ACHN (cell line): ENCODE measurements at regions not wholly inside any gene's neighbourhood (a gene's known extent, or its start where the extent isn't known, plus 50 kb on each side); places are given as distances from the start of the nearest gene placed in this dataset.

Source experiments
- DNase-seq: peaks from one replicate; pipeline ENCODE4 v3.0.0-alpha.2; 2015
- in situ Hi-C: cut with HindIII; loops from 2 replicates; pipeline ENCODE4 v1.10.0; 2017; ENCODE audit warnings: low sequenced_read_pairs, low pct_ligation_motif_present, low pct_unique_long_range_greater_than_20kb

GRCh38 chr18:73933685-73934084, 213.9 kb downstream of the FBXO15 start:
- no peak for DNase-seq
- in situ Hi-C loops = no loop called here

DNA sequence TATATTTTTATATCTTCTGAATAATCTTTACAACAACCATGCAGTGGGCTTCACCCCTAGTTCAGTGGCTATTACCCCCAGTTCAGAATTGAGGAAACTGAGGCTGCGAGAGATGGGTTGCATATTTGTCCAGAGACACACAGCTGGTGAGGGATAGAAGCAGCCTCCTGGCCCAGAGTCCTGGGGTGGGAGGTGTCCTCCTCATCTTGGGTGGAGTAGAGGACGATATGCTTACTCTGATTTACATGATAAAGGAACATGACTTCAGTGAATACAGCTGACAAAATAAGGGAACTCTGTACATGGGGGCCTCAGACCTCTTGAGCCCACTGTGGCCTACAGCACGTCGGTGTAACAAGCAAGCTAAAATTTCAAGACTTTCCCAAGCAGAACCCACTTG, 214.7 kb downstream of the FBXO15 start:
- in situ Hi-C loops = no loop called here
- DNase-seq = no peak

DNA sequence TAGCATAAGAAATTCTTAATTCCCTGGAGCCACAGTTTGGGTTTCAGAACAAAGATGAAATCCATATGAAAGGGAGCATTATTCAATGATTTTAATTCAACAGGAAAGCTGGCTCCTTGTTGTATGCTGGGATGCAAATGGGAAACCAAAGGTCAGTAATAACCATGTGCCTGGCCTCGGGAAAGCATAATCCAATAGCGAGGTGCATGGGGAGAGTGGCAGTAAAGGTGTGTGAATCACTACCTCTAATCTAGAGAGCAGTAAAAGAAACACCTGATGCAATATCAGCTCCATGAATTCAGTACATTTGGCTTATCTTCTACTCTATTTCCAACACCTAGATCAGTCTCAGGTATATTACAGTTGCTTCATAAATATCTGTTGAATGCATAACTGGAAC, 220.1 kb downstream of the FBXO15 start:
- in situ Hi-C loops = no loop called here
- no peak for DNase-seq

- no peak for DNase-seq
- in situ Hi-C loops = no loop called here
Observed at GRCh38 chr18:73924836-73925235, 222.8 kb downstream of the FBXO15 start.

- in situ Hi-C loops = no loop called here
- no peak for DNase-seq
Observed at GRCh38 chr18:73924307-73924706, 223.3 kb downstream of the FBXO15 start.

DNA sequence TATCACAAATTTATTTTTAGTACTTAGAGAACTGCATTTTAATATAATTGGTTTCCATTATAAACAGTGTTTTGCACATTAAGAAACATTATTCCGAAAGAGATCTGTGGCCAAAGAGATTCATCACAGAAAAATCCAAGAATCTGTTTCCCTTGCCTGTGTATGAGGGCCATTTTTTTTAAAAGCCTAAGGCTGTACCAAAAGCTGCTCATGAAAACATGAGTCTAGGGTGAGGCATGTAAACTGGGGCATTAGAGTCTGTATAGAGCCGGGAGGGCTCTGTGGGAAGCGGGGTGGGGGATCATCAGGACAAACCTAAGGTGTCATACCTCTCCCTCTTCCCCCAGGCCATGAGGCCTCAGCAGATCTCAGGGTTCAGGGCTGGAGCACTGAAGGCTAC, 223.8 kb downstream of the FBXO15 start:
- no peak for DNase-seq

GRCh38 chr18:73920033-73920432, 227.6 kb downstream of the FBXO15 start:
- in situ Hi-C loops = no loop called here
- no peak for DNase-seq

More for the DNA sequence above, 223.8 kb downstream of the FBXO15 start:
- in situ Hi-C loops = no loop called here

GRCh38 chr18:73918816-73919215, 228.8 kb downstream of the FBXO15 start:
- in situ Hi-C loops = no loop called here
- no peak for DNase-seq

DNA sequence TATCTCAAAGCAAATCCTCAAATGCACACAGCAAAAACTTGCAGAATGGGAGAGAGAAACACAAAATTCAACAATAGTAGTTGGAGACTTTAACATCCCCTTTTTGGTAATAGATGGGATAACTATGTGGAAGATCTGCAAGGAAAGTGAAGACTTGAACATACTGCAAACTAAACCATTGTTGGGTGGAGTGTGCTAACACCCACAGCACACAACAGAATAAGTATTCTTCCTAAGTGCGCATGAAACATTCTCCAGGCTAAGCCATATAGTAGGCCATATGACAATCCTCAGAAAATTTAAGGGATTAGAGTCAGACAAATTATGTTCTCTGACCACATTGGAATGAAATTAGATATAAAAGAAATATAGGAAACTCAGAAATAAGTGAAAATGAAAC, 230.6 kb downstream of the FBXO15 start:
- DNase-seq = no peak
- in situ Hi-C loops = no loop called here

DNA sequence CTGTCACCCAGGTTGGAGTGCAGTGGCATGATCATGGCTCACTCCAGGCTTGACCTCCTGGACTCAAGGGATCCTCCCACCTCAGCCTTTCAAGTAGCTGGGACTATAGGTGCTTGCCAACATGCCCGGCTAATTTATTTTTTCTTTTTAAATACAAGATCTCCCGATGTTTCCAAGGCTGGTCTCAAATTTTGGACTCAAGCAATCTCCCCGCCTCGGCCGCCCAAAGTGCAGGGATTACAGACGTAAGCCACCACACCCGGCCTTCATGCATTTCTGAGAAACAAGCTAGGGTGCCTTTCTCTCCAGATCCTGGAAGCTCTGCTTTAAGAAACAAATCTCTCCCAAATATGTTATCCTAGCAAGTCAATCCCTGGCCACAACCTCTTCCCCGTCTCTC, 234.1 kb downstream of the FBXO15 start:
- no peak for DNase-seq
- in situ Hi-C loops = no loop called here

- DNase-seq = peak; percentile 22
- in situ Hi-C loops = no loop called here
Observed at GRCh38 chr18:73908323-73908722, 239.3 kb downstream of the FBXO15 start.

- in situ Hi-C loops = no loop called here
- no peak for DNase-seq
Observed at GRCh38 chr18:73901566-73901965, 246.1 kb downstream of the FBXO15 start.

DNA sequence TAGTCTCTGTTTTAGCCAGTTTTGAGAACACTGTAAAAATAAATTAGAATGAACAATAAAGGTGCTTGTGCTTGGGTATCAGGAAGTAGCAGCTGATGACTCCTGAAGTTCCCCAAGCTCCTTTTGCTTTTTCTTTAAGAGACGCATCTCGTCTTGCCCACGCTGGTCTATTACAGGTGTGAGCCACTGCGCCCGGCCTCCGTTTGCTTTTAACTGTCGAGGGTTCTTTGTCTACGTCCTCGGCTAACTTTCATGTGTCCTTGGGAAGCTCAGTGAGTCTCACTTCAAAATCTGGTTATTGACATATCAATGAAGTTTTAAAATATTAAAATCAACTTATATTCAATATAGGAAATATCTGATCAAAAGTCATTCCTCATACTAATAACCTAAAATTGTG, 246.5 kb downstream of the FBXO15 start:
- no peak for DNase-seq
- in situ Hi-C loops = no loop called here

- in situ Hi-C loops = no loop called here
- DNase-seq = no peak
Observed at GRCh38 chr18:73900106-73900835, 247.4 kb downstream of the FBXO15 start.

- in situ Hi-C loops = no loop called here
- DNase-seq = no peak
Observed at GRCh38 chr18:73897517-73897916, 250.1 kb downstream of the FBXO15 start.

- in situ Hi-C loops = no loop called here
- no peak for DNase-seq
Observed at GRCh38 chr18:73896685-73897084, 250.9 kb downstream of the FBXO15 start.

DNA sequence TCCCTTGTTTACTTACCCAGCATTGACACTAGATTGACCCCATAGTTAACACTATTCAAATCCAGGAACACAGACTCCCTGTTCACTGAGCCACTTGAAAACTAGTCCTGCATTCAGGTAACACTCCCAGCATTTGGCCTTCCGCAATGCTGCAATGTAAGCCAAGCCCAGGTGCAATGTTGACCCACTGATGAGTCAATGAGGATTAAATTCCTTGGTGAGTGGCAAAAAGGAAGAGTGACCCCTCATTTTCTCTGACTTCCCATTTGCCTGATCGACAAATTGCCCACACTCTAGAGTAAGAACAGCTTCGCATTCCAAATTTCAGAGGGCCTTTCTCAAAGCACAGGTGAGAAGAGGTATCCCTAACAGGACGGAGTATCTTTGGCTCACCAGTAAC, 251.9 kb downstream of the FBXO15 start:
- no peak for DNase-seq
- in situ Hi-C loops = no loop called here

- DNase-seq = no peak
- in situ Hi-C loops = no loop called here
Observed at GRCh38 chr18:73893880-73894279, 253.8 kb downstream of the FBXO15 start.

- in situ Hi-C loops = no loop called here
- DNase-seq = peak; percentile 1
Observed at GRCh38 chr18:73891572-73892421, 255.8 kb downstream of the FBXO15 start.

- in situ Hi-C loops = no loop called here
- no peak for DNase-seq
Observed at GRCh38 chr18:73888565-73888964, 259.1 kb downstream of the FBXO15 start.
